ENCODE measurements at regions not wholly inside any gene's neighbourhood (a gene's known extent, or its start where the extent isn't known, plus 50 kb on each side); places are given as distances from the start of the nearest gene placed in this dataset.

- ATAC-seq: no peak
- Mint-ChIP-seq H3K36me3 (peaks cover 13% of the 10 kb centered on the region), H3K27me3 (no peaks in the 10 kb centered on the region), H3K4me1 (ENCODE audit: low read depth in 2 of 2) (no peaks in the 10 kb centered on the region), H3K27ac (no peak overlapping the region), H3K4me3 (no peak overlapping the region), H3K9me3 (peaks cover 8% of the 10 kb centered on the region)
- no peak for DNase-seq (ENCODE audit: low spot score)
Measured at GRCh38 chr5:33174383-33174782, 266.4 kb upstream of the TARS1 start.

- Mint-ChIP-seq H3K9me3 (peaks cover 6% of the 10 kb centered on the region), H3K27me3 (no peaks in the 10 kb centered on the region), H3K36me3 (no peaks in the 10 kb centered on the region), H3K27ac (no peak overlapping the region), H3K4me1 (ENCODE audit: low read depth in 2 of 2) (peaks cover 0 to 5% of the 10 kb centered on the region in 2 donors), H3K4me3 (no peak overlapping the region)
- DNase-seq (ENCODE audit: low spot score): no peak
- ATAC-seq: no peak
Measured at GRCh38 chr5:33179301-33179700, 261.5 kb upstream of the TARS1 start.

- Mint-ChIP-seq H3K9me3 (peaks cover 8% of the 10 kb centered on the region), H3K4me1 (ENCODE audit: low read depth in 2 of 2) (peaks cover 0 to 5% of the 10 kb centered on the region in 2 donors), H3K36me3 (no peaks in the 10 kb centered on the region), H3K4me3 (no peak overlapping the region), H3K27ac (no peak overlapping the region), H3K27me3 (no peaks in the 10 kb centered on the region)
- DNase-seq (ENCODE audit: low spot score) (no peak), ATAC-seq (no peak)
Measured at GRCh38 chr5:33180900-33181299, 259.9 kb upstream of the TARS1 start.

- Mint-ChIP-seq H3K27ac (no peak overlapping the region), H3K36me3 (no peaks in the 10 kb centered on the region), H3K9me3 (peaks cover 5% of the 10 kb centered on the region), H3K27me3 (no peaks in the 10 kb centered on the region), H3K4me1 (ENCODE audit: low read depth in 2 of 2) (peaks cover 0 to 5% of the 10 kb centered on the region in 2 donors), H3K4me3 (no peak overlapping the region)
- ATAC-seq: no peak
- DNase-seq (ENCODE audit: low spot score): no peak
Measured at GRCh38 chr5:33182986-33183385, 257.8 kb upstream of the TARS1 start.

GRCh38 chr5:33184367-33184766 lies 256.4 kb upstream of the TARS1 start:
- peaks cover 11% of the 10 kb centered on the region for H3K9me3 Mint-ChIP-seq
- DNase-seq (ENCODE audit: low spot score) (no peak), ATAC-seq (no peak)
- H3K36me3 Mint-ChIP-seq: peaks cover 5% of the 10 kb centered on the region
- H3K4me3 Mint-ChIP-seq: no peak overlapping the region
- peaks cover 0 to 5% of the 10 kb centered on the region in 2 donors for H3K4me1 Mint-ChIP-seq (ENCODE audit: low read depth in 2 of 2)
- no peak overlapping the region for H3K27ac Mint-ChIP-seq
- no peaks in the 10 kb centered on the region for H3K27me3 Mint-ChIP-seq

- ATAC-seq (no peak), DNase-seq (ENCODE audit: low spot score) (no peak)
- Mint-ChIP-seq H3K4me3 (no peak overlapping the region), H3K36me3 (peaks cover 5% of the 10 kb centered on the region), H3K4me1 (ENCODE audit: low read depth in 2 of 2) (peaks cover 0 to 1% of the 10 kb centered on the region in 2 donors), H3K27ac (no peak overlapping the region), H3K9me3 (peaks cover 13% of the 10 kb centered on the region), H3K27me3 (no peaks in the 10 kb centered on the region)
Measured at GRCh38 chr5:33188089-33188488, 252.7 kb upstream of the TARS1 start.

GRCh38 chr5:33194914-33195313 lies 245.9 kb upstream of the TARS1 start:
- Mint-ChIP-seq H3K27me3 (no peaks in the 10 kb centered on the region), H3K4me1 (ENCODE audit: low read depth in 2 of 2) (no peaks in the 10 kb centered on the region), H3K4me3 (no peak overlapping the region), H3K9me3 (peaks cover 9% of the 10 kb centered on the region), H3K27ac (no peak overlapping the region), H3K36me3 (no peaks in the 10 kb centered on the region)
- ATAC-seq (no peak), DNase-seq (ENCODE audit: low spot score) (no peak)

GRCh38 chr5:33195431-33196165 lies 245.2 kb upstream of the TARS1 start:
- no peaks in the 10 kb centered on the region for H3K36me3 Mint-ChIP-seq
- no peaks in the 10 kb centered on the region for H3K4me1 Mint-ChIP-seq (ENCODE audit: low read depth in 2 of 2)
- ATAC-seq (no peak), DNase-seq (ENCODE audit: low spot score) (no peak)
- no peaks in the 10 kb centered on the region for H3K27me3 Mint-ChIP-seq
- H3K4me3 Mint-ChIP-seq: no peak overlapping the region
- peaks cover 9% of the 10 kb centered on the region for H3K9me3 Mint-ChIP-seq
- H3K27ac Mint-ChIP-seq: no peak overlapping the region

GRCh38 chr5:33198836-33199235 lies 241.9 kb upstream of the TARS1 start:
- ATAC-seq: no peak
- Mint-ChIP-seq H3K4me3 (no peak overlapping the region), H3K9me3 (peaks cover 7% of the 10 kb centered on the region)

GRCh38 chr5:33203931-33204330 lies 236.8 kb upstream of the TARS1 start:
- Mint-ChIP-seq H3K27ac (no peak overlapping the region), H3K27me3 (no peaks in the 10 kb centered on the region), H3K4me3 (no peak overlapping the region), H3K4me1 (ENCODE audit: low read depth in 2 of 2) (no peaks in the 10 kb centered on the region), H3K36me3 (no peaks in the 10 kb centered on the region), H3K9me3 (peaks cover 8% of the 10 kb centered on the region)
- DNase-seq (ENCODE audit: low spot score): no peak
- ATAC-seq: no peak

More at GRCh38 chr5:33198836-33199235, 241.9 kb upstream of the TARS1 start:
- no peak for DNase-seq (ENCODE audit: low spot score)
- Mint-ChIP-seq H3K4me1 (ENCODE audit: low read depth in 2 of 2) (no peaks in the 10 kb centered on the region), H3K27ac (no peak overlapping the region), H3K27me3 (no peaks in the 10 kb centered on the region), H3K36me3 (no peaks in the 10 kb centered on the region)

- Mint-ChIP-seq H3K27me3 (no peaks in the 10 kb centered on the region), H3K4me1 (ENCODE audit: low read depth in 2 of 2) (no peaks in the 10 kb centered on the region), H3K9me3 (peaks cover 8% of the 10 kb centered on the region), H3K36me3 (no peaks in the 10 kb centered on the region), H3K4me3 (no peak overlapping the region), H3K27ac (no peak overlapping the region)
- ATAC-seq (no peak), DNase-seq (ENCODE audit: low spot score) (no peak)
Measured at GRCh38 chr5:33205079-33205478, 235.7 kb upstream of the TARS1 start.

GRCh38 chr5:33205727-33206410 lies 234.9 kb upstream of the TARS1 start:
- no peak for ATAC-seq
- no peaks in the 10 kb centered on the region for H3K36me3 Mint-ChIP-seq

GRCh38 chr5:33206962-33207506 lies 233.7 kb upstream of the TARS1 start:
- H3K9me3 Mint-ChIP-seq: peaks cover 10% of the 10 kb centered on the region

More at GRCh38 chr5:33205727-33206410, 234.9 kb upstream of the TARS1 start:
- Mint-ChIP-seq H3K27ac (no peak overlapping the region), H3K4me3 (no peak overlapping the region), H3K9me3 (peaks cover 8% of the 10 kb centered on the region), H3K4me1 (ENCODE audit: low read depth in 2 of 2) (no peaks in the 10 kb centered on the region), H3K27me3 (no peaks in the 10 kb centered on the region)
- no peak for DNase-seq (ENCODE audit: low spot score)

GRCh38 chr5:33209252-33209651 lies 231.5 kb upstream of the TARS1 start:
- Mint-ChIP-seq H3K9me3 (peaks cover 7% of the 10 kb centered on the region), H3K27me3 (no peaks in the 10 kb centered on the region), H3K4me1 (ENCODE audit: low read depth in 2 of 2) (no peaks in the 10 kb centered on the region), H3K36me3 (no peaks in the 10 kb centered on the region), H3K4me3 (no peak overlapping the region), H3K27ac (no peak overlapping the region)
- no peak for DNase-seq (ENCODE audit: low spot score)
- no peak for ATAC-seq

More at GRCh38 chr5:33206962-33207506, 233.7 kb upstream of the TARS1 start:
- DNase-seq (ENCODE audit: low spot score) (no peak), ATAC-seq (no peak)
- Mint-ChIP-seq H3K4me1 (ENCODE audit: low read depth in 2 of 2) (no peaks in the 10 kb centered on the region), H3K27me3 (no peaks in the 10 kb centered on the region), H3K4me3 (no peak overlapping the region), H3K36me3 (no peaks in the 10 kb centered on the region), H3K27ac (no peak overlapping the region)
